ENCODE measurements at regions not wholly inside any gene's neighbourhood (a gene's known extent, or its start where the extent isn't known, plus 50 kb on each side); places are given as distances from the start of the nearest gene placed in this dataset.
"Not testable (repeated sequence)": the region's sequence is repeated elsewhere in the genome, so short reads cannot be mapped to it uniquely, and the experiment has no call there.

DNA sequence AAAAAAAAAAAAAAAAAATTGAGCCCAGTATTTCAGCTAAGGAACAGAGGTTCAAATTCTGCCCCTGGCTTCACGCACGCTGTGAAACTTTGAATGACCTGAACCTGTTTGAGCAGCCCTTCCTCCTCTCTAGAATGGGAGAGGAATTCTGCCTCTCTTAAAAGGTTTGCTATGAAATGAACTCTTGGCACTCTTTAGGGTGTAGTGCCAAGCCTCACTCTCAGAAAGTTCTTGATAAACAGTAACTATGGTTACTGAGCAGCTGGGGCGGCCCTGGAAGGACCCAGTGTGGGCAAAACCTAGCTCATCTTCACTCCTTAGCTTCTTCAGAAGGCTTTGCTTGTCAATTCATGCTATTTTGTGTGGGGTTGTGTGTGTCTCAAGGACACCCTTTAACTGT, 73.7 kb downstream of the GEMIN8 start:
- Histone ChIP-seq H3K27ac (ENCODE audit: low read depth, low read length, severe bottlenecking) (no peak overlapping the region), H3K9me3 (ENCODE audit: control insufficient read depth, low read length) (no peaks in the 10 kb centered on the region), H3K4me1 (ENCODE audit: control insufficient read depth, insufficient read depth, low read length, poor library complexity, severe bottlenecking) (no peaks in the 10 kb centered on the region), H3K4me3 (ENCODE audit: extremely low read depth, insufficient read depth, low read length, poor library complexity, severe bottlenecking) (no peak overlapping the region), H3K36me3 (ENCODE audit: control insufficient read depth, insufficient read depth, low read length) (no peaks in the 10 kb centered on the region)
- no CpG with 5 or more reads among the region's 3 CpGs for WGBS, 2 experiments (ENCODE audit: insufficient coverage in 2 of 2)

DNA sequence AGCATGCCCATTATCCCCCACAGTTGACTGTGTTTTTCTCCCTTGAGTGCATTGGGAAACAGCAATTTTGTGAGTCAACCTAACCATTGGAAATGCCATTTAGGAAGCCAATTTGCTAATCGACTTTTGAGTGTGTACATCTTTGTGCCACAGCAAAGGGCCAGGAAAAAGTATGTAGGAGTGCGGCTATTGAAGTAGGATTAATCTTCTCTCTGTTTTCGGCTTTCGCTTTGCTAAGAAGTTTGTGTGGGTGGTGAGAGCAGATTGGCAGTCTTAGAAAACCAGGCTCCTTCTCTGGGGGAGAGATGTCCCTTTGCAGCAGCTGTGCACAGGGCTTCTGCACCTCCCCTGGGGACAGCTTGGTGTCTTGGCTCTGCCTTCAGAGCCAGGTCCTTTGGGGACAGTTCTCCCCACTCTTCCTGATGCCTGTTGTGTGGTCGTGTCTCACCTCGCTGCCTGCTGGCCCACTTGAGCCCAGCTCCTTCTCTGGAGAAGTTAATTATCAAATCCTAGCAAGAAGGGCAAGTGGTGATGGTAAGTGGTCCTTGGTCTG, 74.5 kb downstream of the GEMIN8 start:
- no peaks in the 10 kb centered on the region for H3K36me3 ChIP-seq (ENCODE audit: control insufficient read depth, insufficient read depth, low read length)
- H3K9me3 ChIP-seq (ENCODE audit: control insufficient read depth, low read length): no peaks in the 10 kb centered on the region
- H3K27ac ChIP-seq (ENCODE audit: low read depth, low read length, severe bottlenecking): no peak overlapping the region
- no peaks in the 10 kb centered on the region for H3K4me1 ChIP-seq (ENCODE audit: control insufficient read depth, insufficient read depth, low read length, poor library complexity, severe bottlenecking)
- H3K4me3 ChIP-seq (ENCODE audit: extremely low read depth, insufficient read depth, low read length, poor library complexity, severe bottlenecking): no peak overlapping the region
- WGBS, 2 experiments (ENCODE audit: insufficient coverage in 2 of 2): 85 to 90% methylated on average over 2 of the region's 6 CpGs

DNA sequence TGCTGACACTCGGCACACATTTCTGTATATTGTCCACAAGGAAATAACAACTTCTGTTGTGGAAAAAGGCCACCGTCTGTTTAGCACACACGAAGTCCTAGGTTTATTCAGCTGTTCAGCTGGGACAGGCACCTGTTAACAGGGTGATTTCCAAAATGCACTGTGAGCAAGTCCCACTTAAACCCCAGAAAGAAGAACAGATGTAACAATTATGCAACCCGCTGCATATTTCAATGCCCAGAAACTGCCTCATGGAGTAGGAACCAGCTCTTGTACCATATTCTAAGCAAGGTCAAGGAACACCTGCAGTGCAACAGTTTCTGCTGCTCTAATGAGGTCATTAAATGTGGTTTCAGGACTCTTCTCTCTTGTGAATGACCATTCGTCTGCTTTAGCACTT, 77.1 kb downstream of the GEMIN8 start:
- WGBS, 2 experiments (ENCODE audit: insufficient coverage in 2 of 2): 60 to 80% methylated on average over 1 of the region's 5 CpGs
- Histone ChIP-seq H3K4me3 (ENCODE audit: extremely low read depth, insufficient read depth, low read length, poor library complexity, severe bottlenecking) (no peak overlapping the region), H3K27ac (ENCODE audit: low read depth, low read length, severe bottlenecking) (no peak overlapping the region), H3K9me3 (ENCODE audit: control insufficient read depth, low read length) (no peaks in the 10 kb centered on the region), H3K4me1 (ENCODE audit: control insufficient read depth, insufficient read depth, low read length, poor library complexity, severe bottlenecking) (no peaks in the 10 kb centered on the region), H3K36me3 (ENCODE audit: control insufficient read depth, insufficient read depth, low read length) (no peaks in the 10 kb centered on the region)

GRCh38 chrX:13946223-13946622, 83.5 kb downstream of the GEMIN8 start:
- no CpG with 5 or more reads among the region's 6 CpGs for WGBS, 2 experiments (ENCODE audit: insufficient coverage in 2 of 2)
- not testable (repeated sequence) for H3K4me3 ChIP-seq (ENCODE audit: extremely low read depth, insufficient read depth, low read length, poor library complexity, severe bottlenecking); H3K27ac ChIP-seq (ENCODE audit: low read depth, low read length, severe bottlenecking); H3K36me3 ChIP-seq (ENCODE audit: control insufficient read depth, insufficient read depth, low read length); H3K4me1 ChIP-seq (ENCODE audit: control insufficient read depth, insufficient read depth, low read length, poor library complexity, severe bottlenecking); H3K9me3 ChIP-seq (ENCODE audit: control insufficient read depth, low read length)

- not testable (repeated sequence) for H3K36me3 ChIP-seq (ENCODE audit: control insufficient read depth, insufficient read depth, low read length); H3K9me3 ChIP-seq (ENCODE audit: control insufficient read depth, low read length); H3K4me3 ChIP-seq (ENCODE audit: extremely low read depth, insufficient read depth, low read length, poor library complexity, severe bottlenecking); H3K27ac ChIP-seq (ENCODE audit: low read depth, low read length, severe bottlenecking); H3K4me1 ChIP-seq (ENCODE audit: control insufficient read depth, insufficient read depth, low read length, poor library complexity, severe bottlenecking)
- WGBS, 2 experiments (ENCODE audit: insufficient coverage in 2 of 2): no CpG with 5 or more reads among the region's 3 CpGs
Observed at GRCh38 chrX:13945787-13946186, 83.9 kb downstream of the GEMIN8 start.

DNA sequence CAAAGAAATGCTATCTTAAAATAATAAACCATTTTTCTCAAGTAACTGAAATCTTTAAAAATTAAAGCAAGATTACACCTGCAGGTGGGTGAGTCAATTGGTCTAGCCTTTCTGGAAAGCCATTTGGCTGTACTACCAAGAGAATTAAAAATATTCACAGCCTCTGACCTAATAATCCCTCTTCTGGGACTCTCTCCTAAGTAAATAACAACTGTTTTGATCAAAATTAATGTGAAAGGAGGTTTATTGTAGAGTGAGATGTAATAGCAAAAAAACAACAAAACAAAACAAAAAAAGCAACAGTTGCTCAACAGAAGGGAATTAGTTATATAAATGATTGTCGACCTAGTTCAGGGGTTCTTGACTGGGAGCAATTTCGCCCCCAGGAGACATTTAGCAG, 89.0 kb downstream of the GEMIN8 start:
- no CpG with 5 or more reads among the region's 2 CpGs for WGBS, 2 experiments (ENCODE audit: insufficient coverage in 2 of 2)
- Histone ChIP-seq H3K4me1 (ENCODE audit: control insufficient read depth, insufficient read depth, low read length, poor library complexity, severe bottlenecking) (no peaks in the 10 kb centered on the region), H3K9me3 (ENCODE audit: control insufficient read depth, low read length) (no peaks in the 10 kb centered on the region), H3K4me3 (ENCODE audit: extremely low read depth, insufficient read depth, low read length, poor library complexity, severe bottlenecking) (no peak overlapping the region), H3K36me3 (ENCODE audit: control insufficient read depth, insufficient read depth, low read length) (no peaks in the 10 kb centered on the region), H3K27ac (ENCODE audit: low read depth, low read length, severe bottlenecking) (no peak overlapping the region)

GRCh38 chrX:13939741-13940597, 89.7 kb downstream of the GEMIN8 start:
- H3K27ac ChIP-seq (ENCODE audit: low read depth, low read length, severe bottlenecking): peak overlapping the region; percentile 5

DNA sequence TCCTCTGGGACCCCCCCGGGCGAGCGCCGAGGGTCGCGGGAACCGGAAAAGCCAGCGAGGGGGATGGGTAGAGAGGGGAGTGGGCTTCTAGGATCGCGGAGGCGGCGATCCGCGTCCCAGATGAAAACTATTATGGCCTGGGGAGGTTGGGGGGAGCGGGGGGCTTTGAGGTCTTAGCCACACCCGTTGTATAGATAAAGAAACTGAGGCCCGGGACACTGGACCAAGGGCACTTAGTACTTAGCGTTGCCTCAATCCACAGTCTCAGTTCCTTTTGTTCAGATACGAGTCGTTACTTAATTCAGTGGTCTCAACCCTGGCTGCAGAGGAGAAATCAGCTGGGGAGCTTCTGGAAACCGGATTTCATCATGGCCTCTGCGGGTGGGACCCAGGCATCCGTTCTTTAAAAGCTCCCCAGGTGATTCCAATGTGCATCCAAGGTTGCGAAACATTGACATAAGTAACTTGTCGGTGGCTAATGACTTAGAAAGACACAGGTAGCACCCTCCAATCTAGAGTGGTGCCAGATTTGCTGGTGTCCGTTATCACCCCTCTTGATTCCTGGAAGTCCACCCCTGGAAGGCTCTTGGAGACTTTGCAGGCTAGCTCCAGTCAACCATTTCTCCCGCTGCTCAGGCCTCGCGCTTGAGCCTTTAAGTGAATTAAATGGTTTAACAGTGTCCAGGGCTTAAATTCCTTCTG, 90.7 kb downstream of the GEMIN8 start:
- Histone ChIP-seq H3K4me3 (ENCODE audit: extremely low read depth, insufficient read depth, low read length, poor library complexity, severe bottlenecking) (peak overlapping the region; percentile 58), H3K9me3 (ENCODE audit: control insufficient read depth, low read length) (no peaks in the 10 kb centered on the region), H3K27ac (ENCODE audit: low read depth, low read length, severe bottlenecking) (no peak overlapping the region), H3K36me3 (ENCODE audit: control insufficient read depth, insufficient read depth, low read length) (no peaks in the 10 kb centered on the region), H3K4me1 (ENCODE audit: control insufficient read depth, insufficient read depth, low read length, poor library complexity, severe bottlenecking) (peaks cover 4% of the 10 kb centered on the region)
- whole genome bisulfite sequencing, 2 experiments (ENCODE audit: insufficient coverage in 2 of 2): 6 to 19% methylated on average over 11 to 12 of the region's 29 CpGs

More at GRCh38 chrX:13939741-13940597, 89.7 kb downstream of the GEMIN8 start:
- no peaks in the 10 kb centered on the region for H3K36me3 ChIP-seq (ENCODE audit: control insufficient read depth, insufficient read depth, low read length)
- no peaks in the 10 kb centered on the region for H3K4me1 ChIP-seq (ENCODE audit: control insufficient read depth, insufficient read depth, low read length, poor library complexity, severe bottlenecking)
- no peak overlapping the region for H3K4me3 ChIP-seq (ENCODE audit: extremely low read depth, insufficient read depth, low read length, poor library complexity, severe bottlenecking)
- H3K9me3 ChIP-seq (ENCODE audit: control insufficient read depth, low read length): no peaks in the 10 kb centered on the region
- 52% methylated on average over 3 of the region's 6 CpGs; no CpG with 5 or more reads in 1 of the 2 experiments for WGBS, 2 experiments (ENCODE audit: insufficient coverage in 2 of 2)

DNA sequence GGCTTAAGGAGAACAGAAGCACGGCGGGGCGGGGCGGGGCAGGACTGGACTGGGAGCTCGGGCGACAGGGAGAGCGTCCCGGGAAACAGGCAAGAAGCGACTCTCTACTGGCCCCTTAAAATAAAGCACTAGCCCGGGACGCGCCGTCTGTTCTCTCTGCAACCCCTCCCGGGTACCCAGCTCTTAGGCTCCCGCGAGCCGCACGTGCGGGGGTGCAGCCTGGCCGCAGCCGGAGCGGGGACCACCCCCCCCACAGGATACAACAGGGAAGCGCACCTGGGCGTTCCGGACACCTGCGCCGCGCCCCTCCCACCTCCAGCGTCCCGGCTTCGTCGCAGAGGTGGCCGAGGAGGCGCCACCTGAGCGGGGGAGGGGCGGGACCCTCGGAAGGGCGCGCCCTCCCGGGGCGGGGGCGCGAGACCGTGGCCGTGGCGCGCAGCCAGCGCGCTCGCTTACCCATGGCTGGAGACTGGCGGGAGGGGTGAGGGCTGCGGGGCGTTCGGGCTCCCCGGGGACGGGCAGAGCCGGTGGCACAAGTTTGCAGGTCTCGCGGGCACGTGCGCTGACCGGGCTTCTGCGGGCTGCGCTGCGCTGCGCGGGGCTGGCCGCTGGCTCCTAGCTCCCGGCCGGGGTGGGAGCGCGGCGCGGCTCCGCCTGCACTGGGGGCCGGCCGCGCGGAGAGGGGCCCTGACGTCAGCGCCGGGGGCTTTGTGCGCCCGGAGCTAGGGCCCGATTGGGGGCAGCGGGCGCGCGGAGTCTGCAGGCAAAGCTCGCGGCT, 91.5 kb downstream of the GEMIN8 start:
- H3K36me3 ChIP-seq (ENCODE audit: control insufficient read depth, insufficient read depth, low read length): no peaks in the 10 kb centered on the region
- WGBS, 2 experiments (ENCODE audit: insufficient coverage in 2 of 2): 0% methylated on average over 46 of the region's 91 CpGs; no CpG with 5 or more reads in 1 of the 2 experiments
- peak overlapping the region; percentile 45 for H3K27ac ChIP-seq (ENCODE audit: low read depth, low read length, severe bottlenecking)
- H3K4me3 ChIP-seq (ENCODE audit: extremely low read depth, insufficient read depth, low read length, poor library complexity, severe bottlenecking): peak overlapping the region; percentile 58
- H3K4me1 ChIP-seq (ENCODE audit: control insufficient read depth, insufficient read depth, low read length, poor library complexity, severe bottlenecking): peaks cover 4% of the 10 kb centered on the region
- no peaks in the 10 kb centered on the region for H3K9me3 ChIP-seq (ENCODE audit: control insufficient read depth, low read length)

GRCh38 chrX:13937370-13938050, 92.2 kb downstream of the GEMIN8 start:
- Histone ChIP-seq H3K4me1 (ENCODE audit: control insufficient read depth, insufficient read depth, low read length, poor library complexity, severe bottlenecking) (peaks cover 4% of the 10 kb centered on the region), H3K9me3 (ENCODE audit: control insufficient read depth, low read length) (no peaks in the 10 kb centered on the region), H3K27ac (ENCODE audit: low read depth, low read length, severe bottlenecking) (peak overlapping the region; percentile 77), H3K4me3 (ENCODE audit: extremely low read depth, insufficient read depth, low read length, poor library complexity, severe bottlenecking) (peak overlapping the region; percentile 58), H3K36me3 (ENCODE audit: control insufficient read depth, insufficient read depth, low read length) (no peaks in the 10 kb centered on the region)
- WGBS, 2 experiments (ENCODE audit: insufficient coverage in 2 of 2): 0 to 4% methylated on average over 5 of the region's 27 CpGs

All from mesodermal cell (in vitro differentiated cells).